Vagina (tissue), 2 donors: ENCODE measurements at regions not wholly inside any gene's neighbourhood (a gene's known extent, or its start where the extent isn't known, plus 50 kb on each side); places are given as distances from the start of the nearest gene placed in this dataset.

ENCODE experiments used
- POLR2A ChIP-seq, 2 donors: fragments of 450-650 bp; IDR thresholded peaks; one replicate each; pipeline ENCODE4 v1.6.1; 2017; ENCODE audit warnings: antibody characterized with exemption in 2 of 2, mild to moderate bottlenecking in 2 of 2, moderate library complexity in 2 of 2
- POLR2AphosphoS5 ChIP-seq, 2 donors: sonication (generic); formaldehyde crosslinking; IDR thresholded peaks; one replicate each; pipeline ENCODE4 v1.9.0; 2017; ENCODE audit warnings: antibody characterized with exemption in 2 of 2, mild to moderate bottlenecking in 2 of 2, low read depth in 1 of 2; ENCODE audit not compliant: insufficient read depth in 1 of 2
- TF ChIP-seq, protein P1 (sequence below), 3 experiments: fragments of 450-650 bp in 2 of 3; fragments of 200-600 bp in 1 of 3; sonication (generic) in 1 of 3; IDR thresholded peaks; one replicate each; pipeline ENCODE4 v1.5.1; 2017 to 2019; ENCODE audit warnings: antibody characterized with exemption in 3 of 3, mild to moderate bottlenecking in 2 of 3, moderate library complexity in 2 of 3

DNA sequence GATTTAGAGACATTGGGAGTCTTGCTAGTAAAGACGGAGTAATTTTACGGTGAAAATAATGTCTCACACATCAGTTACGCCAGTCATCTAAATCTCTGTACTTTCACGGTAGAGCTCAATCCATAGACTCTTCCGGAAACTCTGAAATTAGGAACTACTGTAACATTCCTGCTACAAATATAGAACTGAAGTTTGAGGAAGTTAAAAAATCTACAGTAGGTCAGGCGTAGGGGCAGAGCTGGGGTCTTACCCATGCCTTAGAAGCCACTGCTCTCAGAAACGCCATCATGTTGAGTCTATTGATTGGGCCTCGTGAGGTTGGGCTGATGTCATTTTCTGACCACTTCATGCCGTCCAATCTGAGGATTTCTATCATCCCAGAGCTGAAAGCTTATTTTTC lies 1029.8 kb upstream of the TMEM132C start:
- TF ChIP-seq, protein P1, sequence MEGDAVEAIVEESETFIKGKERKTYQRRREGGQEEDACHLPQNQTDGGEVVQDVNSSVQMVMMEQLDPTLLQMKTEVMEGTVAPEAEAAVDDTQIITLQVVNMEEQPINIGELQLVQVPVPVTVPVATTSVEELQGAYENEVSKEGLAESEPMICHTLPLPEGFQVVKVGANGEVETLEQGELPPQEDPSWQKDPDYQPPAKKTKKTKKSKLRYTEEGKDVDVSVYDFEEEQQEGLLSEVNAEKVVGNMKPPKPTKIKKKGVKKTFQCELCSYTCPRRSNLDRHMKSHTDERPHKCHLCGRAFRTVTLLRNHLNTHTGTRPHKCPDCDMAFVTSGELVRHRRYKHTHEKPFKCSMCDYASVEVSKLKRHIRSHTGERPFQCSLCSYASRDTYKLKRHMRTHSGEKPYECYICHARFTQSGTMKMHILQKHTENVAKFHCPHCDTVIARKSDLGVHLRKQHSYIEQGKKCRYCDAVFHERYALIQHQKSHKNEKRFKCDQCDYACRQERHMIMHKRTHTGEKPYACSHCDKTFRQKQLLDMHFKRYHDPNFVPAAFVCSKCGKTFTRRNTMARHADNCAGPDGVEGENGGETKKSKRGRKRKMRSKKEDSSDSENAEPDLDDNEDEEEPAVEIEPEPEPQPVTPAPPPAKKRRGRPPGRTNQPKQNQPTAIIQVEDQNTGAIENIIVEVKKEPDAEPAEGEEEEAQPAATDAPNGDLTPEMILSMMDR (IDR thresholded peaks at IDR 0.05) = no peak
- TF ChIP-seq POLR2A (IDR thresholded peaks at IDR 0.05) (no peak), POLR2AphosphoS5 (IDR thresholded peaks at IDR 0.05; ENCODE audit: insufficient read depth in 1 of 2, low read depth in 1 of 2) (no peak)
